GM12878 (cell line): ENCODE measurements at regions not wholly inside any gene's neighbourhood (a gene's known extent, or its start where the extent isn't known, plus 50 kb on each side); places are given as distances from the start of the nearest gene placed in this dataset.

Experiments
- ATAC-seq: fragments of 200-7000 bp; cut with Tn5 transposase; 3 replicates; pipeline ENCODE4 v1.9.1; 2020; ENCODE audit warnings: mild to moderate bottlenecking, moderate library complexity
- BruUV-seq: library from RNA; stranded (reverse); fragments of 400-500 nt; replicated peaks from 2 replicates; lab custom pipeline; 2021; lab: Mats Ljungman, UMichigan
- CTCF ChIA-PET: fragments of 300-600 bp; sonication (Branson Sonifier 250); formaldehyde crosslinking; extraction: SDS; loops from one replicate; lab custom pipeline; 2021; ENCODE audit warnings: inconsistent platforms; lab: Yijun Ruan, JAX
- POLR2A ChIA-PET: fragments of 350-600 bp; formaldehyde crosslinking; extraction: SDS; loops from one replicate; lab custom pipeline; 2021; ENCODE audit warnings: inconsistent platforms; lab: Charles Lee
- RAD21 ChIA-PET: fragments of 300-600 bp; sonication (Branson Sonifier 250); formaldehyde crosslinking; loops from one replicate; lab custom pipeline; 2023; ENCODE audit warnings: antibody characterized with exemption; ENCODE audit not compliant: unreplicated experiment; lab: Charles Lee
- SMC1A ChIA-PET: fragments of 300-600 bp; sonication (Branson Sonifier 250); formaldehyde crosslinking; loops from one replicate; lab custom pipeline; 2023; ENCODE audit not compliant: unreplicated experiment, uncharacterized antibody; lab: Charles Lee
- DNase-seq: peaks from one replicate; pipeline ENCODE4 v3.0.0-alpha.2; 2011; ENCODE audit warnings: low read depth, low spot score
- FAIRE-seq: peaks from 3 replicates; lab custom pipeline; 2011; peaks lifted over from hg19 to GRCh38; lab: Jason Lieb, UNC
- H2AFZ ChIP-seq: 2 replicates; pipeline ENCODE4 v1.6.0; 2011; ENCODE audit warnings: low read depth, low read length, control low read depth; ENCODE audit not compliant: control insufficient read depth
- H3K27ac ChIP-seq: 2 replicates; pipeline ENCODE4 v1.5.1; 2011; ENCODE audit warnings: control low read depth; ENCODE audit not compliant: control insufficient read depth, insufficient read depth
- H3K27me3 ChIP-seq, 2 experiments: replicated peaks in 1 of 2; 2 replicates each; pipeline versions ENCODE4 v1.6.0 to v1.6.1; 2011; ENCODE audit warnings: low read length in 1 of 2; ENCODE audit not compliant: control insufficient read depth in 2 of 2, insufficient read depth in 2 of 2
- H3K36me3 ChIP-seq, 2 experiments: 2 replicates each; pipeline ENCODE4 v1.5.1; 2011; ENCODE audit warnings: low read length in 1 of 2; ENCODE audit not compliant: control insufficient read depth in 2 of 2, insufficient read depth in 2 of 2
- H3K4me1 ChIP-seq: 2 replicates; pipeline ENCODE4 v1.6.1; 2011; ENCODE audit warnings: mild to moderate bottlenecking, low read length, moderate library complexity, mixed read lengths; ENCODE audit not compliant: control insufficient read depth, insufficient read depth
- H3K4me2 ChIP-seq: 2 replicates; pipeline ENCODE4 v1.6.0; 2011; ENCODE audit warnings: control low read depth; ENCODE audit not compliant: control insufficient read depth, insufficient read depth
- H3K4me3 ChIP-seq: fragments of 200-600 bp; sonication (generic); 2 replicates; pipeline ENCODE4 v1.5.1; 2016
- H3K79me2 ChIP-seq: 2 replicates; pipeline ENCODE4 v1.6.0; 2011; ENCODE audit warnings: low read length; ENCODE audit not compliant: control insufficient read depth, insufficient read depth
- H3K9ac ChIP-seq: 2 replicates; pipeline ENCODE4 v1.8.0; 2011; ENCODE audit warnings: low read length, control low read depth, mixed read lengths; ENCODE audit not compliant: control insufficient read depth, insufficient read depth
- H3K9me3 ChIP-seq: replicated peaks from 3 replicates; pipeline ENCODE4 v1.5.1; 2011; ENCODE audit warnings: mild to moderate bottlenecking, low read length; ENCODE audit not compliant: control insufficient read depth, insufficient read depth
- H4K20me1 ChIP-seq: 2 replicates; pipeline ENCODE4 v1.6.0; 2011; ENCODE audit not compliant: control insufficient read depth, insufficient read depth
- BCL3 ChIP-seq: IDR thresholded peaks from 2 replicates; pipeline ENCODE4 v1.6.1; 2011; ENCODE audit warnings: borderline replicate concordance, low read depth, mild to moderate bottlenecking, moderate library complexity, low read length; ENCODE audit not compliant: insufficient read depth, poor library complexity, severe bottlenecking
- FOXK2 ChIP-seq: fragments of 450-650 bp; IDR thresholded peaks from 2 replicates; pipeline ENCODE4 v1.6.1; 2017; ENCODE audit warnings: mild to moderate bottlenecking, moderate library complexity
- POLR2AphosphoS2 ChIP-seq: IDR thresholded peaks from 2 replicates; pipeline ENCODE4 v1.6.1; 2011; ENCODE audit warnings: low read depth, mild to moderate bottlenecking, low read length, improper control_type of control experiment, moderate library complexity
- STAT1 ChIP-seq: fragments of 450-650 bp; conservative IDR thresholded peaks from 2 replicates; pipeline ENCODE4 v1.6.1; 2014; ENCODE audit warnings: antibody characterized with exemption, mild to moderate bottlenecking
- TBL1XR1 ChIP-seq: IDR thresholded peaks from 2 replicates; pipeline ENCODE4 v1.6.1; 2012; ENCODE audit warnings: low read depth, low read length, improper control_type of control experiment
- ZNF24 ChIP-seq: fragments of 450-650 bp; IDR thresholded peaks from 2 replicates; pipeline ENCODE4 v1.6.1; 2017; ENCODE audit warnings: antibody characterized with exemption, mild to moderate bottlenecking
- WGBS: methylation state at CpG from one replicate; pipeline ENCODE4 v1.1.6; 2016; ENCODE audit warnings: low lambda C conversion rate; ENCODE audit not compliant: insufficient replicate concordance, insufficient coverage; ENCODE audit errors: missing lambda C conversion rate; 5-methylcytosine and 5-hydroxymethylcytosine counted together
- in situ Hi-C: fragments of 300-500 bp; cut with MboI; formaldehyde crosslinking; loops from 9 replicates; pipeline ENCODE4 v1.14.3; 2018; ENCODE audit warnings: mixed read lengths
- intact Hi-C: fragments of 100-400 bp; cut with micrococcal nuclease; formaldehyde crosslinking; loops from one replicate; pipeline ENCODE4 v1.14.2; 2022; ENCODE audit not compliant: unreplicated experiment
- TF ChIP-seq, protein P1 (sequence below): IDR thresholded peaks from 2 replicates; pipeline ENCODE4 v1.6.1; 2011; ENCODE audit warnings: mild to moderate bottlenecking, low read depth, low read length, moderate library complexity; ENCODE audit not compliant: insufficient replicate concordance
- TF ChIP-seq, protein P2 (sequence below): fragments of 450-650 bp; IDR thresholded peaks from 2 replicates; pipeline ENCODE4 v1.6.1; 2017; ENCODE audit warnings: mild to moderate bottlenecking, moderate library complexity
- TF ChIP-seq, protein P3 (sequence below): fragments of 450-650 bp; IDR thresholded peaks from 2 replicates; pipeline ENCODE4 v1.6.1; 2017; ENCODE audit warnings: mild to moderate bottlenecking, low read depth, inconsistent platforms; ENCODE audit not compliant: poor library complexity, severe bottlenecking
- TF ChIP-seq, protein P4 (sequence below): IDR thresholded peaks from 2 replicates; pipeline ENCODE4 v1.6.1; 2012; ENCODE audit warnings: low read depth, low read length, improper control_type of control experiment

DNA sequence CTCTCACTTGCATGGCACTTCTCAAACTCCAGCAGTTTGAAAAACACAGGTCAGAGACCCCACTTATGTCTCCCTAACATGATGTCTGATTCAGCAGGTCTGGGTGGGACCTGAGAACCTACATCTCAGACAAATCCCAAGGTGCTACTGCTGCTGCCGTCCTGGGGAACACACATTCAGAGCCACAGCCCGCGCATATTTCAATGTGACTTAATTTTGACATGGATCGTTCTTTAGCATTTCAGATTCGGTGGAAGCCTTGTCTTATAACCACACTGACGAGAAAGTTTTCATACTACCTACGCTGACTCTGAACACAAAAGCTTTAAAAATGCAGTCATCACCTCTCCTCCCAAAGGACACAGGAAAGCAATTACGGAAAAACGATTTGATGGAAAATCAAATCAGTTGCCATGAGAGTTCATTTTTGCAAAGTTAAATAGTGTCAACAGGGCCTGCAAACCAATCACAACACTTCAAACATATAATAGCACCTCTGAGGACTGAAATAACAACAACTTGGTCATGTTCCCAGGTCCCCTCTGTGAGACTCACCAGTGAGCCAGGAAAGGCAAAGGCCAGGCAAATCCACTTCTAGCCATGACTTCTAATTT lies 132.6 kb downstream of the SHANK2 start:
- Histone ChIP-seq H3K4me2 (no peak overlapping the region), H3K4me3 (no peak overlapping the region)
- CTCF ChIA-PET = no interaction called here
- FAIRE-seq (no peak), DNase-seq (no peak)
- intact Hi-C loops = no loop called here
- WGBS = 34% methylated on average over 9 of the region's 9 CpGs
- TF ChIP-seq, protein P1, sequence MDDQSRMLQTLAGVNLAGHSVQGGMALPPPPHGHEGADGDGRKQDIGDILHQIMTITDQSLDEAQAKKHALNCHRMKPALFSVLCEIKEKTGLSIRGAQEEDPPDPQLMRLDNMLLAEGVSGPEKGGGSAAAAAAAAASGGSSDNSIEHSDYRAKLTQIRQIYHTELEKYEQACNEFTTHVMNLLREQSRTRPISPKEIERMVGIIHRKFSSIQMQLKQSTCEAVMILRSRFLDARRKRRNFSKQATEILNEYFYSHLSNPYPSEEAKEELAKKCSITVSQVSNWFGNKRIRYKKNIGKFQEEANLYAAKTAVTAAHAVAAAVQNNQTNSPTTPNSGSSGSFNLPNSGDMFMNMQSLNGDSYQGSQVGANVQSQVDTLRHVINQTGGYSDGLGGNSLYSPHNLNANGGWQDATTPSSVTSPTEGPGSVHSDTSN = no peak
- TF ChIP-seq, protein P2, sequence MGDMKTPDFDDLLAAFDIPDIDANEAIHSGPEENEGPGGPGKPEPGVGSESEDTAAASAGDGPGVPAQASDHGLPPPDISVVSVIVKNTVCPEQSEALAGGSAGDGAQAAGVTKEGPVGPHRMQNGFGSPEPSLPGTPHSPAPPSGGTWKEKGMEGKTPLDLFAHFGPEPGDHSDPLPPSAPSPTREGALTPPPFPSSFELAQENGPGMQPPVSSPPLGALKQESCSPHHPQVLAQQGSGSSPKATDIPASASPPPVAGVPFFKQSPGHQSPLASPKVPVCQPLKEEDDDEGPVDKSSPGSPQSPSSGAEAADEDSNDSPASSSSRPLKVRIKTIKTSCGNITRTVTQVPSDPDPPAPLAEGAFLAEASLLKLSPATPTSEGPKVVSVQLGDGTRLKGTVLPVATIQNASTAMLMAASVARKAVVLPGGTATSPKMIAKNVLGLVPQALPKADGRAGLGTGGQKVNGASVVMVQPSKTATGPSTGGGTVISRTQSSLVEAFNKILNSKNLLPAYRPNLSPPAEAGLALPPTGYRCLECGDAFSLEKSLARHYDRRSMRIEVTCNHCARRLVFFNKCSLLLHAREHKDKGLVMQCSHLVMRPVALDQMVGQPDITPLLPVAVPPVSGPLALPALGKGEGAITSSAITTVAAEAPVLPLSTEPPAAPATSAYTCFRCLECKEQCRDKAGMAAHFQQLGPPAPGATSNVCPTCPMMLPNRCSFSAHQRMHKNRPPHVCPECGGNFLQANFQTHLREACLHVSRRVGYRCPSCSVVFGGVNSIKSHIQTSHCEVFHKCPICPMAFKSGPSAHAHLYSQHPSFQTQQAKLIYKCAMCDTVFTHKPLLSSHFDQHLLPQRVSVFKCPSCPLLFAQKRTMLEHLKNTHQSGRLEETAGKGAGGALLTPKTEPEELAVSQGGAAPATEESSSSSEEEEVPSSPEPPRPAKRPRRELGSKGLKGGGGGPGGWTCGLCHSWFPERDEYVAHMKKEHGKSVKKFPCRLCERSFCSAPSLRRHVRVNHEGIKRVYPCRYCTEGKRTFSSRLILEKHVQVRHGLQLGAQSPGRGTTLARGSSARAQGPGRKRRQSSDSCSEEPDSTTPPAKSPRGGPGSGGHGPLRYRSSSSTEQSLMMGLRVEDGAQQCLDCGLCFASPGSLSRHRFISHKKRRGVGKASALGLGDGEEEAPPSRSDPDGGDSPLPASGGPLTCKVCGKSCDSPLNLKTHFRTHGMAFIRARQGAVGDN = no peak
- TF ChIP-seq FOXK2 = no peak
- TF ChIP-seq ZNF24 = no peak
- no peak for TF ChIP-seq STAT1
- TF ChIP-seq, protein P3, sequence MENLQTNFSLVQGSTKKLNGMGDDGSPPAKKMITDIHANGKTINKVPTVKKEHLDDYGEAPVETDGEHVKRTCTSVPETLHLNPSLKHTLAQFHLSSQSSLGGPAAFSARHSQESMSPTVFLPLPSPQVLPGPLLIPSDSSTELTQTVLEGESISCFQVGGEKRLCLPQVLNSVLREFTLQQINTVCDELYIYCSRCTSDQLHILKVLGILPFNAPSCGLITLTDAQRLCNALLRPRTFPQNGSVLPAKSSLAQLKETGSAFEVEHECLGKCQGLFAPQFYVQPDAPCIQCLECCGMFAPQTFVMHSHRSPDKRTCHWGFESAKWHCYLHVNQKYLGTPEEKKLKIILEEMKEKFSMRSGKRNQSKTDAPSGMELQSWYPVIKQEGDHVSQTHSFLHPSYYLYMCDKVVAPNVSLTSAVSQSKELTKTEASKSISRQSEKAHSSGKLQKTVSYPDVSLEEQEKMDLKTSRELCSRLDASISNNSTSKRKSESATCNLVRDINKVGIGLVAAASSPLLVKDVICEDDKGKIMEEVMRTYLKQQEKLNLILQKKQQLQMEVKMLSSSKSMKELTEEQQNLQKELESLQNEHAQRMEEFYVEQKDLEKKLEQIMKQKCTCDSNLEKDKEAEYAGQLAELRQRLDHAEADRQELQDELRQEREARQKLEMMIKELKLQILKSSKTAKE = no peak
- no peak for TF ChIP-seq BCL3
- TF ChIP-seq, protein P4, sequence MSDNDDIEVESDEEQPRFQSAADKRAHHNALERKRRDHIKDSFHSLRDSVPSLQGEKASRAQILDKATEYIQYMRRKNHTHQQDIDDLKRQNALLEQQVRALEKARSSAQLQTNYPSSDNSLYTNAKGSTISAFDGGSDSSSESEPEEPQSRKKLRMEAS = no peak
- no peak for TF ChIP-seq TBL1XR1
- TF ChIP-seq POLR2AphosphoS2 = no peak
- TF ChIP-seq, all 136 proteins: peak for 0
- in situ Hi-C loops = no loop called here
- ATAC-seq = no peak
- Histone ChIP-seq H3K27ac (no peak overlapping the region), H4K20me1 (no peaks in the 10 kb centered on the region), H3K9ac (no peak overlapping the region), H3K79me2 (no peaks in the 10 kb centered on the region), H2AFZ (no peak overlapping the region), H3K36me3 (no peaks in the 10 kb centered on the region), H3K4me1 (no peaks in the 10 kb centered on the region), H3K9me3 (no peaks in the 10 kb centered on the region), H3K27me3 (no peaks in the 10 kb centered on the region)
- RAD21 ChIA-PET = no interaction called here
- POLR2A ChIA-PET = no interaction called here
- SMC1A ChIA-PET = no interaction called here
- BruUV-seq = no TSS peak
